ENCODE measurements at regions not wholly inside any gene's neighbourhood (a gene's known extent, or its start where the extent isn't known, plus 50 kb on each side); places are given as distances from the start of the nearest gene placed in this dataset.

GRCh38 chr15:57884936-57885335, 178.4 kb downstream of the POLR2M start:
- Histone ChIP-seq H3K4me3 (ENCODE audit: low read length) (no peak overlapping the region), H3K9me2 (ENCODE audit: insufficient read depth, low read length) (no peaks in the 10 kb centered on the region), H3K4me2 (ENCODE audit: low read length) (no peak overlapping the region), H3K27ac (ENCODE audit: low read length) (no peak overlapping the region), H3K9me3 (ENCODE audit: low read length) (no peaks in the 10 kb centered on the region), H3K9ac (ENCODE audit: low read length) (no peak overlapping the region), H3K79me2 (replicated peaks; ENCODE audit: insufficient read depth, low read length) (no peaks in the 10 kb centered on the region), H3F3A (ENCODE audit: insufficient read depth, low read length, poor library complexity, severe bottlenecking) (no peaks in the 10 kb centered on the region), H2AFZ (ENCODE audit: low read depth, low read length) (no peak overlapping the region), H4K20me1 (ENCODE audit: insufficient read depth) (no peaks in the 10 kb centered on the region), H3K27me3 (ENCODE audit: insufficient read depth, low read depth, low read length) (no peaks in the 10 kb centered on the region), H3K36me3 (ENCODE audit: insufficient read depth, low read length) (no peaks in the 10 kb centered on the region)
- no peak for TF ChIP-seq REST (IDR thresholded peaks at IDR 0.05; ENCODE audit: borderline replicate concordance)
- no peak for TF ChIP-seq MXI1 (conservative IDR thresholded peaks at IDR 0.05; ENCODE audit: poor library complexity, severe bottlenecking)
- TF ChIP-seq EZH2 (IDR thresholded peaks at IDR 0.05; ENCODE audit: borderline replicate concordance, insufficient read depth, low read length, poor library complexity, severe bottlenecking): no peak
- TF ChIP-seq POLR2AphosphoS5 (IDR thresholded peaks at IDR 0.05): no peak
- TF ChIP-seq EP300 (conservative IDR thresholded peaks at IDR 0.05; ENCODE audit: poor library complexity, severe bottlenecking): no peak
- no peak for TF ChIP-seq SMC3 (conservative IDR thresholded peaks at IDR 0.05; ENCODE audit: poor library complexity)
- TF ChIP-seq TAF1 (IDR thresholded peaks at IDR 0.05; ENCODE audit: low read depth): no peak
- no peak for TF ChIP-seq CTCF (IDR thresholded peaks at IDR 0.05; ENCODE audit: poor library complexity, severe bottlenecking)
- no peak for TF ChIP-seq RAD21 (conservative IDR thresholded peaks at IDR 0.05)

- H3K27me3 ChIP-seq (ENCODE audit: insufficient read depth, low read depth, low read length): no peaks in the 10 kb centered on the region
- no peaks in the 10 kb centered on the region for H3K79me2 ChIP-seq (replicated peaks; ENCODE audit: insufficient read depth, low read length)
- no peak overlapping the region for H2AFZ ChIP-seq (ENCODE audit: low read depth, low read length)
- H3K4me3 ChIP-seq (ENCODE audit: low read length): no peak overlapping the region
- H3K4me2 ChIP-seq (ENCODE audit: low read length): no peak overlapping the region
- no peak overlapping the region for H3K9ac ChIP-seq (ENCODE audit: low read length)
- no peaks in the 10 kb centered on the region for H3F3A ChIP-seq (ENCODE audit: insufficient read depth, low read length, poor library complexity, severe bottlenecking)
- no peaks in the 10 kb centered on the region for H4K20me1 ChIP-seq (ENCODE audit: insufficient read depth)
- no peaks in the 10 kb centered on the region for H3K36me3 ChIP-seq (ENCODE audit: insufficient read depth, low read length)
- H3K27ac ChIP-seq (ENCODE audit: low read length): no peak overlapping the region
- H3K9me2 ChIP-seq (ENCODE audit: insufficient read depth, low read length): no peaks in the 10 kb centered on the region
- H3K9me3 ChIP-seq (ENCODE audit: low read length): no peaks in the 10 kb centered on the region
- TF ChIP-seq REST (IDR thresholded peaks at IDR 0.05; ENCODE audit: borderline replicate concordance) (no peak), SMC3 (conservative IDR thresholded peaks at IDR 0.05; ENCODE audit: poor library complexity) (no peak), MXI1 (conservative IDR thresholded peaks at IDR 0.05; ENCODE audit: poor library complexity, severe bottlenecking) (no peak), POLR2AphosphoS5 (IDR thresholded peaks at IDR 0.05) (no peak), EZH2 (IDR thresholded peaks at IDR 0.05; ENCODE audit: borderline replicate concordance, insufficient read depth, low read length, poor library complexity, severe bottlenecking) (no peak), EP300 (conservative IDR thresholded peaks at IDR 0.05; ENCODE audit: poor library complexity, severe bottlenecking) (no peak), TAF1 (IDR thresholded peaks at IDR 0.05; ENCODE audit: low read depth) (no peak), RAD21 (conservative IDR thresholded peaks at IDR 0.05) (no peak), CTCF (IDR thresholded peaks at IDR 0.05; ENCODE audit: poor library complexity, severe bottlenecking) (no peak)
These were observed 178.9 kb downstream of the POLR2M start for GRCh38 chr15:57885435-57885834.
